GM18907 (cell line): ENCODE measurements at regions not wholly inside any gene's neighbourhood (a gene's known extent, or its start where the extent isn't known, plus 50 kb on each side); places are given as distances from the start of the nearest gene placed in this dataset.

ENCODE experiments used
- ATAC-seq: cut with Tn5 transposase; IDR thresholded peaks from one replicate; pipeline ENCODE4 v1.9.1; 2021; ENCODE audit warnings: mild to moderate bottlenecking, moderate library complexity; ENCODE audit not compliant: unreplicated experiment

GRCh38 chr2:144248350-144249034, 271.4 kb downstream of the ZEB2 start:
- ATAC-seq, result no peak

GRCh38 chr2:144244938-144245337, 275.0 kb downstream of the ZEB2 start:
- ATAC-seq, result no peak

- no peak for ATAC-seq
Observed at GRCh38 chr2:144242311-144242710, 277.6 kb downstream of the ZEB2 start.

- no peak for ATAC-seq
Observed at GRCh38 chr2:144241801-144242200, 278.1 kb downstream of the ZEB2 start.

- peak; percentile 93 for ATAC-seq
Observed at GRCh38 chr2:144240656-144241339, 279.1 kb downstream of the ZEB2 start.

GRCh38 chr2:144239726-144240125, 280.2 kb downstream of the ZEB2 start:
- ATAC-seq, result no peak

- ATAC-seq, result no peak
Observed at GRCh38 chr2:144239306-144239705, 280.6 kb downstream of the ZEB2 start.

- ATAC-seq, result no peak
Observed at GRCh38 chr2:144237830-144238627, 281.9 kb downstream of the ZEB2 start.

GRCh38 chr2:144237108-144237507, 282.8 kb downstream of the ZEB2 start:
- no peak for ATAC-seq

GRCh38 chr2:144235050-144235449, 284.9 kb downstream of the ZEB2 start:
- no peak for ATAC-seq

- ATAC-seq, result no peak
Observed at GRCh38 chr2:144234542-144234871, 285.4 kb downstream of the ZEB2 start.

- ATAC-seq, result no peak
Observed at GRCh38 chr2:144233733-144234541, 286.0 kb downstream of the ZEB2 start.

GRCh38 chr2:144233317-144233716, 286.6 kb downstream of the ZEB2 start:
- no peak for ATAC-seq

- no peak for ATAC-seq
Observed at GRCh38 chr2:144230448-144231085, 289.4 kb downstream of the ZEB2 start.

GRCh38 chr2:144230033-144230432, 289.9 kb downstream of the ZEB2 start:
- no peak for ATAC-seq

GRCh38 chr2:144229296-144229695, 290.6 kb downstream of the ZEB2 start:
- no peak for ATAC-seq

- no peak for ATAC-seq
Observed at GRCh38 chr2:144227427-144228105, 292.4 kb downstream of the ZEB2 start.

- ATAC-seq, result no peak
Observed at GRCh38 chr2:144225076-144225475, 294.8 kb downstream of the ZEB2 start.

- ATAC-seq, result no peak
Observed at GRCh38 chr2:144224472-144224871, 295.4 kb downstream of the ZEB2 start.

- no peak for ATAC-seq
Observed at GRCh38 chr2:144219979-144220378, 299.9 kb downstream of the ZEB2 start.
